ENCODE measurements at regions not wholly inside any gene's neighbourhood (a gene's known extent, or its start where the extent isn't known, plus 50 kb on each side); places are given as distances from the start of the nearest gene placed in this dataset.

DNA sequence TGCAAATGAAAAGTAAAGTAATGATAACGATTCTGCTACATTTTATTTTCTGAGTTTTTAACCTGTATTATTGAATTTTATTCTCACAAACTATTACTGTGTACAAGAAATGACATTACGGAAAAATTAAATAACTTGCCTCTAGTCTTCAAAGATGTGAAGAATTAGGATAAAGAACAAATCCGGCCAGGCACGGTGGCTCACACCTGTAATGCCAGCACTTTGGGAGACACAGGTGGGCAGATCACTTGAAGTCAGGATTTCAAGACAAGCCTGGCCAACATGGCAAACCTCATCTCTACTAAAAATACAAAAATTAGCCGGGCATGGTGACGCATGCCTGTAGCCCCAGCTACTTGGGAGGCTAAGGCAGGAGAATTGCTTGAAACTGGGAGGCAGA lies 1584.4 kb upstream of the SEL1L start:
- FAIRE-seq (no peak), DNase-seq (ENCODE audit: insufficient read length) (no peak)
- no peak for TF ChIP-seq POLR2A (IDR thresholded peaks at IDR 0.05; ENCODE audit: low read depth, low read length)
- no peak for TF ChIP-seq TAF1 (IDR thresholded peaks at IDR 0.05; ENCODE audit: borderline replicate concordance, low read depth, low read length)
- TF ChIP-seq POLR2AphosphoS5 (IDR thresholded peaks at IDR 0.05; ENCODE audit: low read depth, low read length): no peak

DNA sequence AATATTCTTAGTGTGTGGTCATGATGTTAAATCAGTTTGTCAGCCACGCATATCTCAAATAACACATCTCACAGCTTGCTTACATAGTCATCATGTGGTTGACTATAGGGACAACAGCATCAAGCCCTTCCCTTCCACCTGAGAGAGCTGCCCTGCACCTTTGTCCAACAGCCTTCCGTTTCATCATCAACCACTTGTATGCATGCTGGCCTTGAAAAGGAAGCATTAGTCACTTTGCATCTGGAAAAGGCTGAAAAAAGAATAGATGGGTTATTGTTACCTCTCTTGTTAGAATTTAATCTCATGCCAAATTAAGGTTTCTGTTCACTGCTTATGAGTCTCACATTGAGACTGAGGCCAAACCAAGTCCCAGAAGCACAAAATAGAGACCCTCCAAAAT lies 1586.5 kb upstream of the SEL1L start:
- no peak for FAIRE-seq
- no peak for DNase-seq (ENCODE audit: insufficient read length)
- TF ChIP-seq TAF1 (IDR thresholded peaks at IDR 0.05; ENCODE audit: borderline replicate concordance, low read depth, low read length): no peak
- TF ChIP-seq POLR2A (IDR thresholded peaks at IDR 0.05; ENCODE audit: low read depth, low read length): no peak
- TF ChIP-seq POLR2AphosphoS5 (IDR thresholded peaks at IDR 0.05; ENCODE audit: low read depth, low read length): no peak

DNA sequence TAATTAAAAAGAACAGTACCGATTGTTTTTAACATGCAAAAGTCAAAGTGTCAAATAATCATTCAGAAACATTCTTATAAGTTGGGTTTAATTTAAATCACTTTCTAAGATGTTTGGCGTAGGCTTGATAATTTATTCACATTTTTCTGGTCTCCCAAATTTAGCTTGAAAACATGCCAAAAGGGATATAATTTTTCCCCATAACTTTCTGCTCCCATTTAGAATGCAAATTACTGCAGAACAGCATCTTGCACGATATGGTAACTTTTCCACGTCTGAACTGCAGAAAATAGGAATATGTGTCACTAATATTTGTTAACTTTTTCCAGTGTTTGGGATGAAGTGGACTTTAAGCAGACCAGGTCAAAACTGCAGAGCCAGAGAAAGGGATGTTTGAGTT lies 1592.4 kb upstream of the SEL1L start:
- DNase-seq (ENCODE audit: insufficient read length): no peak
- FAIRE-seq: no peak
- no peak for TF ChIP-seq POLR2A (IDR thresholded peaks at IDR 0.05; ENCODE audit: low read depth, low read length)
- no peak for TF ChIP-seq POLR2AphosphoS5 (IDR thresholded peaks at IDR 0.05; ENCODE audit: low read depth, low read length)
- TF ChIP-seq TAF1 (IDR thresholded peaks at IDR 0.05; ENCODE audit: borderline replicate concordance, low read depth, low read length): no peak

DNA sequence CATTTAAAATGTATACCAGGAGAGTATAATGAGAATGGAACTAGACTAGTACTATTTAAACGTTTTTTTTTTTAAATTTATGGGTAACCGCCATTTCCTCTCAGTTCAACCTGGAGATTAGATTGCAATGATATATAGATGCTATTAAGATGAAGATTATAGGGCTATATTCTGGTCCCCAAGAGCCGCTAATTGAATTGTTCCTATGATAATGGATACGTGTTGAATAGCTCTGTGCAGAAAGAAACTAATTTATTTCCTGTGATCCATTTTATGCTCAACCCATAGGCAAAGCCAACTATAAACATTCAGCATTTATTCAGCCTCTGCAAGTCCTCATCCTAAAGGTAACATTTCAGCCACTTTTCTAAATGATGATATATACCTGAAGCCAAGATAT lies 1595.1 kb upstream of the SEL1L start:
- TF ChIP-seq POLR2AphosphoS5 (IDR thresholded peaks at IDR 0.05; ENCODE audit: low read depth, low read length): no peak
- TF ChIP-seq TAF1 (IDR thresholded peaks at IDR 0.05; ENCODE audit: borderline replicate concordance, low read depth, low read length): no peak
- TF ChIP-seq POLR2A (IDR thresholded peaks at IDR 0.05; ENCODE audit: low read depth, low read length): no peak
- no peak for DNase-seq (ENCODE audit: insufficient read length)
- no peak for FAIRE-seq

DNA sequence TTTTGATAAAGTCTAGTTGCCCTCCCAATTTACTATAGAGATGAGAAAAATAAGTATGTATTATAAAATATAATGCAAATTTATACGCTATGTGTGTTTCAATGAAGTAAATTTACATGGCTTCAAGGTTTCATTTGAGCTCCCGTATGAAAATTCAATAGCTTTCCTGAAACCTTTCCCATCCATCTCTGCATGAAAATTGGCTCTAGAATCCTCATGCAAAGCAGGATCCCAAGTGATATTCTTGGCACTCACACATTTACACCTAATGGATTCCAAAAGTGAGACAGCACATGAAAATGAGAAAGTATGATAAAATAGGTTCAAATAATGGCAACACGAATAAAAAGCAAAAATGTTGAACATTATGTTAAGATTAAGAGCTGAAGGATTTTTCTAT lies 1595.8 kb upstream of the SEL1L start:
- DNase-seq (ENCODE audit: insufficient read length) (no peak), FAIRE-seq (no peak)
- no peak for TF ChIP-seq TAF1 (IDR thresholded peaks at IDR 0.05; ENCODE audit: borderline replicate concordance, low read depth, low read length)
- TF ChIP-seq POLR2A (IDR thresholded peaks at IDR 0.05; ENCODE audit: low read depth, low read length): no peak
- TF ChIP-seq POLR2AphosphoS5 (IDR thresholded peaks at IDR 0.05; ENCODE audit: low read depth, low read length): no peak

DNA sequence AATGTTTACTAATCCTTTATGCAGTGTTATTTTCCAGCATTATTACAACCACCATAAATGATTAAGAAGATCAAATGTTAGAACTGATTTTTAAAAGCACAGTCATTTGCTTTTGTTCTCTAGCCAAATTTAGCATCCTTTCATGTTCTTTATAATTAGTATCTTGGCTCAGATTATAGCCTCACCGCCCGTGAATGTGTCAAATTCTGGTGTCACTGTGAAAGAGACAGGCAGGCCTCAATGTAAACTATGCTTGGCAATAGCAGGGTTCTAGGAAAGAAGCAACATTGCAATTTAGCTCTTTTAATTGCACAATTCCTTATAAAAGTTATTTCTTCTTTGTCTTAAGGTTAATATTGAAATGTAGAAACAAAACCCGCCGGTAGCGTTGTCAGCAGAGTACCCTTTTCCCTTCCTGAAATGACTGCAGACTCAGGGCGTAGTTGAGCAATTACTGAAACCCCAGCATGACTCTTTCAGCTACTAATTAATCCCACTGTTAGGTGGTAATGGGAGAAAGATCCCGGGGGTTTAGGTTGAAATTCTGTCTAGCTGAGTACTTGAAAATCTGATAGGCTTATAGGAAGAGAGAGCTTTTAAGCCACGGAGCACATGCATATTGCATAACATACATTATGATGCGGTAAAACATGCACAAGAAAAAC lies 1600.5 kb upstream of the SEL1L start:
- FAIRE-seq: no peak
- DNase-seq (ENCODE audit: insufficient read length): no peak
- no peak for TF ChIP-seq POLR2A (IDR thresholded peaks at IDR 0.05; ENCODE audit: low read depth, low read length)
- TF ChIP-seq POLR2AphosphoS5 (IDR thresholded peaks at IDR 0.05; ENCODE audit: low read depth, low read length): no peak
- no peak for TF ChIP-seq TAF1 (IDR thresholded peaks at IDR 0.05; ENCODE audit: borderline replicate concordance, low read depth, low read length)

DNA sequence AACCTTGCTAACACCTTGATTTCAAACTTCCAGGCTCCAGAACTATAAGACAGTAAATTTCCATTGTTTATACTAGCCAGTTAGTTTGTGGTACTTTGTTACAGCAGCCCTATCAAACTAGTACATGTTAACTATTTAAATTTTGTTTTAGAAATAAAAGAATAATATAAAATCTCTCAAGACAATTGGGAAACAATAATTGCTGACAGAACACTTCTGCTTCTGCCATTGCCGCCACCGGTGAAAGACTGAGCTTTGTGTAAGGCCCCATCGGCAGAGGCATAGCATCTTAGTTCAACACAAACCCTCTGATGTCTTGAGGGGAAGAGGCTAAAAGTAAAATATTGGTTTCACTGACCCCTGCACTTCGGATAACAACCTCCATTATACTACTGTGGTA lies 1607.1 kb upstream of the SEL1L start:
- FAIRE-seq: no peak
- no peak for TF ChIP-seq POLR2AphosphoS5 (IDR thresholded peaks at IDR 0.05; ENCODE audit: low read depth, low read length)
- TF ChIP-seq POLR2A (IDR thresholded peaks at IDR 0.05; ENCODE audit: low read depth, low read length): no peak
- no peak for TF ChIP-seq TAF1 (IDR thresholded peaks at IDR 0.05; ENCODE audit: borderline replicate concordance, low read depth, low read length)

DNA sequence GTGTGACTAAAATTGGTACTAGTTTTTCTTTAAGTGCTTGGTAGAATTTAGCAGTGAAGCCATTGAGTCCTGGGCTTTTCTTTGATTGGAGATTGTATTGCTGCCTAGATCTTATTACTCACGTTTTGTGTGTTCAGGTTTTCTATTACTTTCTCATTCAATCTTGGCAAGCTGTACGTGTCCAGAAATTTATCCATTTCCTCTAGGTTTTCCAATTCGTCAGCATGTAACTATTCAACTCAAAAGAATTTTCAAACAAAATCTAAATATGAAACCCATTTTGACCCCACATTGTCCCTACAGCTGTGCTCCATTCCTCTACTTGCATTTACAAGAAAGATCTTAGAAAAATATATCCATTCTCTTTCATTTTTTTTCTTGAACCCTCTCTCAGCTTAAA lies 1613.4 kb upstream of the SEL1L start:
- no peak for FAIRE-seq
- no peak for DNase-seq (ENCODE audit: insufficient read length)
- TF ChIP-seq POLR2A (IDR thresholded peaks at IDR 0.05; ENCODE audit: low read depth, low read length) (no peak), POLR2AphosphoS5 (IDR thresholded peaks at IDR 0.05; ENCODE audit: low read depth, low read length) (no peak), TAF1 (IDR thresholded peaks at IDR 0.05; ENCODE audit: borderline replicate concordance, low read depth, low read length) (no peak)

More for the DNA sequence above, 1607.1 kb upstream of the SEL1L start:
- no peak for DNase-seq (ENCODE audit: insufficient read length)

DNA sequence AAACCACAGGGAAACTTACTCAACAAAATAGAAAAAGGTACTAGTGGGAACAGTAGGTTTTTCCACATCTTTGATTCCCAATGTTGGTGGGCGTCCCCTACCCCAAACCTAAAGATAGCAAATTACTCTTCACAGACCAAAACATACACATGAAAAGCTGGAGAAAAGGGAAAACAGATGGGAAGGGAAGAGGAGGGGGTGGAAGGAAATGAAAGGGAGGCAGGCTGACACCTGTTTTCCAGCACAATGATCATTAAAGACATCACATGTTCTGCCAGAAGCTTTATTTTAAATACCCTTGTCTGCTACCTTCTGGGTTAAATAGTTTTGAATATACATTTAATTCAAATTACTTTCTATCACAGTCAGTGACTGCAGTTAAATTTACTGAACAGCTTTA lies 1617.9 kb upstream of the SEL1L start:
- TF ChIP-seq POLR2A (IDR thresholded peaks at IDR 0.05; ENCODE audit: low read depth, low read length) (no peak), POLR2AphosphoS5 (IDR thresholded peaks at IDR 0.05; ENCODE audit: low read depth, low read length) (no peak), TAF1 (IDR thresholded peaks at IDR 0.05; ENCODE audit: borderline replicate concordance, low read depth, low read length) (no peak)
- FAIRE-seq (no peak), DNase-seq (ENCODE audit: insufficient read length) (no peak)

DNA sequence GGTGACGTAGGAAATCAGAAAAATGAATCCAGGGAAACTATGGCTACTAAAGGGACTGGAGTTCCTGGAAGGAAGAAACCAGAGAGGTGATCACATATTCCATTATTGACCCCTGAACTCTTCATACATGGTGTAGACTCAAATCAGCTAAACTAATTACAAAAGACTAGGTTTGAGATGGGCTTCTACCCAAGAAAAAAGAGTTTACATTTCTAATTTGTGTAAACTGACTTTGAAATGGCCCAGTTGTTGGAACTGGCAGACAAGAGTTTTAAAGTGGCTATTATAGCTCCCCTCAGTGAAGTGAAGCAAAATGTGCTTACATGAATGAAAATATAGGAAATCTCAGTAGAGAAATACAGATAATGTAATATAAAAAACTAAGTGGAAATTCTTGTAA lies 1619.4 kb upstream of the SEL1L start:
- TF ChIP-seq TAF1 (IDR thresholded peaks at IDR 0.05; ENCODE audit: borderline replicate concordance, low read depth, low read length): no peak
- TF ChIP-seq POLR2AphosphoS5 (IDR thresholded peaks at IDR 0.05; ENCODE audit: low read depth, low read length): no peak
- no peak for TF ChIP-seq POLR2A (IDR thresholded peaks at IDR 0.05; ENCODE audit: low read depth, low read length)
- DNase-seq (ENCODE audit: insufficient read length) (no peak), FAIRE-seq (no peak)

DNA sequence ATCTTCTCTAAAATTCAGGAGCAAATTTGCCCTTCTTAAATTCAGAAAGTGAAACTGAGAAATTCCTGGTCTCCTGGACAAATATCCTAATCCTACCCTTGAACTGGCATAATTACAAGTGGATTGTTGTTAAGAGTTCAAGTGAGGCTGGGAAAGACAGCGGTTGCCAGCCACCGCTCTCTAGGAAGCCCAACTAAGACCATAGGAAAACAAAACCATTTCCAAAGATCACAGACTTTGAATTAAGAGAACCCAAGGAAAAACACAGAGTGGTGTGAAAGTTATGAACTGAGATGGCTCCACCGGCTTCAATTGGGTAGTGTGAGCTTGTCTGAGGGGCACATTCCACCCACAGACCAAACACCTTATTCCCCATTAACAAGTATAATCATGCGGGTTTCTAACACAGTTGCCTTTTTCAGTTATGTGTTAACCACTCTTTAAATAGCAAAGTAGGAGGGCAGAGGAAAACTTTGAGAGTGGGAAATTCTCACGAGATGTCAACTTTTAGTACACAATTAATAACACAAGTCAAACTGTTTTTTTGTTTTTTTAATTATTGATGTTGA lies 1628.8 kb upstream of the SEL1L start:
- DNase-seq (ENCODE audit: insufficient read length) (no peak), FAIRE-seq (no peak)
- TF ChIP-seq POLR2A (IDR thresholded peaks at IDR 0.05; ENCODE audit: low read depth, low read length) (no peak), TAF1 (IDR thresholded peaks at IDR 0.05; ENCODE audit: borderline replicate concordance, low read depth, low read length) (no peak), POLR2AphosphoS5 (IDR thresholded peaks at IDR 0.05; ENCODE audit: low read depth, low read length) (no peak)

DNA sequence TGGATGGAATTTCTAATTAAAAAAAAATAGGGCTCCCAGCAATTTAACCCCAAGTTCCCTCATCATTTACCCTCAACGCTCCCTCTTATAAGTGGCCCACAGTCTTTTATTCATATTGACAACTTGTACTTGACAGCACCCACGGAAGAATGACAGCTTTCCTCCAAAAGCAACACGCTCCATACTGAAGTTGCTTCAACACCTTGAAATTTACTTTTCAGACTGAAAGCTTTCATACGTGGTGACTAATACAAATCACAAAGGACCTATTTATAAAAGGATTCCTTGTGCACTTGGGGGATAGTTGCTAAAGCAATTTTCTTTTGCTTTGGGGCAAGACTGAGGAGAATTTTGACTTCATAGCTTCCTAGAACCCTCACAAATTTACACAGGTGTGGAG lies 1629.4 kb upstream of the SEL1L start:
- DNase-seq (ENCODE audit: insufficient read length) (no peak), FAIRE-seq (no peak)
- TF ChIP-seq TAF1 (IDR thresholded peaks at IDR 0.05; ENCODE audit: borderline replicate concordance, low read depth, low read length) (no peak), POLR2AphosphoS5 (IDR thresholded peaks at IDR 0.05; ENCODE audit: low read depth, low read length) (no peak), POLR2A (IDR thresholded peaks at IDR 0.05; ENCODE audit: low read depth, low read length) (no peak)
